Sigmoid colon (tissue), 6 donors: ENCODE measurements at regions not wholly inside any gene's neighbourhood (a gene's known extent, or its start where the extent isn't known, plus 50 kb on each side); places are given as distances from the start of the nearest gene placed in this dataset.

ENCODE experiments used
- DNase-seq: peaks from one replicate; pipeline ENCODE4 v3.0.0-alpha.2; 2019
- H3K27ac ChIP-seq, 4 donors: fragments of 200-600 bp; sonication (generic); one replicate each; pipeline ENCODE4 v1.5.1; 2016 to 2019; ENCODE audit warnings: mild to moderate bottlenecking in 1 of 4
- H3K27me3 ChIP-seq, 3 donors: fragments of 200-600 bp; sonication (generic); one replicate each; pipeline ENCODE4 v1.5.1; 2019; ENCODE audit warnings: mild to moderate bottlenecking in 1 of 3
- H3K36me3 ChIP-seq, 4 donors: fragments of 200-600 bp; sonication (generic); one replicate each; pipeline ENCODE4 v1.5.1; 2016 to 2019
- H3K4me1 ChIP-seq, 4 donors: fragments of 200-600 bp; sonication (generic); one replicate each; pipeline ENCODE4 v1.5.1; 2017 to 2019
- H3K4me3 ChIP-seq, 4 donors: fragments of 200-600 bp; sonication (generic); one replicate each; pipeline ENCODE4 v1.5.1; 2017 to 2019; ENCODE audit warnings: mild to moderate bottlenecking in 2 of 4, moderate library complexity in 1 of 4
- H3K9me3 ChIP-seq, 4 donors: fragments of 200-600 bp in 3 of 4; sonication (generic) in 3 of 4; one replicate each; pipeline versions ENCODE4 v1.5.1 to v1.6.1; 2013 to 2019
- CTCF ChIP-seq, 4 experiments: fragments of 450-650 bp in 3 of 4; fragments of 200-600 bp in 1 of 4; IDR thresholded peaks; one replicate each; pipeline ENCODE4 v1.5.1; 2016 to 2019; ENCODE audit warnings: antibody characterized with exemption in 4 of 4, mild to moderate bottlenecking in 3 of 4, moderate library complexity in 2 of 4
- EP300 ChIP-seq, 4 donors: sonication (generic); formaldehyde crosslinking; IDR thresholded peaks; one replicate each; pipeline ENCODE4 v1.6.1; 2017; ENCODE audit warnings: antibody characterized with exemption in 4 of 4
- POLR2A ChIP-seq, 2 donors: fragments of 450-650 bp; IDR thresholded peaks; one replicate each; pipeline ENCODE4 v1.6.1; 2016; ENCODE audit warnings: antibody characterized with exemption in 2 of 2, mild to moderate bottlenecking in 2 of 2, moderate library complexity in 2 of 2
- POLR2AphosphoS5 ChIP-seq, 4 donors: sonication (generic); formaldehyde crosslinking; IDR thresholded peaks; one replicate each; pipeline ENCODE4 v1.6.1; 2017; ENCODE audit warnings: antibody characterized with exemption in 4 of 4
- WGBS, 2 donors: extraction: QIAGEN DNeasy Blood & Tissue Kit; methylation state at CpG; one replicate each; pipeline ENCODE4 v1.1.7; 2013; 5-methylcytosine and 5-hydroxymethylcytosine counted together
- intact Hi-C: fragments of 100-400 bp; cut with DNase I; formaldehyde crosslinking; loops from one replicate; pipeline ENCODE4 v1.15.1; 2023
- donor health status: healthy with polysubstance abuse.
- donor health status: healthy.

- Histone ChIP-seq H3K9me3 (no peaks in the 10 kb centered on the region), H3K27ac (no peak overlapping the region), H3K36me3 (no peaks in the 10 kb centered on the region), H3K4me1 (no peaks in the 10 kb centered on the region), H3K4me3 (no peak overlapping the region), H3K27me3 (no peaks in the 10 kb centered on the region)
- no peak for DNase-seq
- no peak for TF ChIP-seq POLR2A (IDR thresholded peaks at IDR 0.05)
- no peak for TF ChIP-seq EP300 (IDR thresholded peaks at IDR 0.05)
- TF ChIP-seq CTCF (IDR thresholded peaks at IDR 0.05), result no peak
- no peak for TF ChIP-seq POLR2AphosphoS5 (IDR thresholded peaks at IDR 0.05)
- 78 to 88% methylated on average over 12 of the region's 12 CpGs for WGBS, 2 donors
- intact Hi-C loops, result no loop called here
These were observed 150.3 kb downstream of the NDUFA10 start for GRCh38 chr2:239874636-239875356.

GRCh38 chr2:239873656-239874635, 151.2 kb downstream of the NDUFA10 start:
- no peak for TF ChIP-seq EP300 (IDR thresholded peaks at IDR 0.05)
- no peak for TF ChIP-seq CTCF (IDR thresholded peaks at IDR 0.05)
- TF ChIP-seq POLR2AphosphoS5 (IDR thresholded peaks at IDR 0.05), result no peak
- no peak for TF ChIP-seq POLR2A (IDR thresholded peaks at IDR 0.05)
- DNase-seq, result no peak
- 69 to 80% methylated on average over 28 of the region's 28 CpGs for WGBS, 2 donors
- intact Hi-C loops, result no loop called here
- Histone ChIP-seq H3K4me3 (no peak overlapping the region), H3K27me3 (no peaks in the 10 kb centered on the region), H3K36me3 (no peaks in the 10 kb centered on the region), H3K27ac (no peak overlapping the region), H3K9me3 (no peaks in the 10 kb centered on the region), H3K4me1 (no peaks in the 10 kb centered on the region)

GRCh38 chr2:239871481-239872435, 153.4 kb downstream of the NDUFA10 start:
- Histone ChIP-seq H3K36me3 (no peaks in the 10 kb centered on the region), H3K27me3 (no peaks in the 10 kb centered on the region), H3K9me3 (no peaks in the 10 kb centered on the region), H3K4me3 (no peak overlapping the region), H3K27ac (no peak overlapping the region), H3K4me1 (no peaks in the 10 kb centered on the region)
- intact Hi-C loops, result no loop called here
- TF ChIP-seq EP300 (IDR thresholded peaks at IDR 0.05), result no peak
- TF ChIP-seq POLR2A (IDR thresholded peaks at IDR 0.05), result no peak
- no peak for TF ChIP-seq POLR2AphosphoS5 (IDR thresholded peaks at IDR 0.05)
- no peak for TF ChIP-seq CTCF (IDR thresholded peaks at IDR 0.05)
- 74 to 86% methylated on average over 15 of the region's 15 CpGs for WGBS, 2 donors
- DNase-seq, result no peak

GRCh38 chr2:239870863-239871262, 154.3 kb downstream of the NDUFA10 start:
- Histone ChIP-seq H3K27ac (no peak overlapping the region), H3K9me3 (no peaks in the 10 kb centered on the region), H3K4me3 (no peak overlapping the region), H3K36me3 (no peaks in the 10 kb centered on the region), H3K27me3 (no peaks in the 10 kb centered on the region), H3K4me1 (no peaks in the 10 kb centered on the region)
- DNase-seq, result no peak
- 82 to 86% methylated on average over 12 of the region's 12 CpGs for WGBS, 2 donors
- intact Hi-C loops, result no loop called here
- TF ChIP-seq EP300 (IDR thresholded peaks at IDR 0.05) (no peak), POLR2AphosphoS5 (IDR thresholded peaks at IDR 0.05) (no peak), POLR2A (IDR thresholded peaks at IDR 0.05) (no peak), CTCF (IDR thresholded peaks at IDR 0.05) (no peak)
